ENCODE measurements at regions not wholly inside any gene's neighbourhood (a gene's known extent, or its start where the extent isn't known, plus 50 kb on each side); places are given as distances from the start of the nearest gene placed in this dataset.

- H3K9me3 Mint-ChIP-seq: peaks cover 7% of the 10 kb centered on the region
- H3K27me3 Mint-ChIP-seq (ENCODE audit: low read depth): peaks cover 10% of the 10 kb centered on the region
- H3K36me3 Mint-ChIP-seq (ENCODE audit: low read depth): no peaks in the 10 kb centered on the region
- no peak overlapping the region for H3K27ac Mint-ChIP-seq
- H3K4me3 Mint-ChIP-seq: no peak overlapping the region
- H3K4me1 Mint-ChIP-seq: no peaks in the 10 kb centered on the region
- TF ChIP-seq CTCF (IDR thresholded peaks at IDR 0.05; ENCODE audit: unreplicated experiment in 3 of 3): no peak
Measured at GRCh38 chr7:131723926-131724325, 167.5 kb upstream of the PODXL start.

DNA sequence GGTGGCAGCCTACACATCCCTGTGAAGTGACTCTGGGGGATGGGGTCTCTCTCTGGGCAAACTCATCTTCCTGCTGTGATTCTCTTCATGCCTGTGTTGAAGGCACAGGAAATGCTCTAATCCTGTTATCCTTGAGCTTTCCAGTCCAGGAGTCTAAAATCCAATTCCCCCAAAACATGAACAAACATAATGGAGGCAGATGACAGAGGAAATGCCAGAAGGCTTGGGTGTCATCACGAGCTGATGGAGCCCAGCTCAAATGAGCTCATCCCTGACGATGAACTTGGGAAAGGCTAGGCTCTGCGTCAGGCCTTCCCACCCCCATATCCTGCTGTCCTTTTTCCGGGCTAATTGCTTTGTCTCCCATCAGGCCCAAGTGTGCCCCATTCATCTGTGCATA, 165.9 kb upstream of the PODXL start:
- H3K4me3 Mint-ChIP-seq: no peak overlapping the region
- no peaks in the 10 kb centered on the region for H3K9me3 Mint-ChIP-seq
- H3K27me3 Mint-ChIP-seq (ENCODE audit: low read depth): peaks cover 7% of the 10 kb centered on the region
- no peaks in the 10 kb centered on the region for H3K4me1 Mint-ChIP-seq
- no peak overlapping the region for H3K27ac Mint-ChIP-seq
- TF ChIP-seq CTCF (IDR thresholded peaks at IDR 0.05; ENCODE audit: unreplicated experiment in 3 of 3): no peak
- H3K36me3 Mint-ChIP-seq (ENCODE audit: low read depth): no peaks in the 10 kb centered on the region

DNA sequence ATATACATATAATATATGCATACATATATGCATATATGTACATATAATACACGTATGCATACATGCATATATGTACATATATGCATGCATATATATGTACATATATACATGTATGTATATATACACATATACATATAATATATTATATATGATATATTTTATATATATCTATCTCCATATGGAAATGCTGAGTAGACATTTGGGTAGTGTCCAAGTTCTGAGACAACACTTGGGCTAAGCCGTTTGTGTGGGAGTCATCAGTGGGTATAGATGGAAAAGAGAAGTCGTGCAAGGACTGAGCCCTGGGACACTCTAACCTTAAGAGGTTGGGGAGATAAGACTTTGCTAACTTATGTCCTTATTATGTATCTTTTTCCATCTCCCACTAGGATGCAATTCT, 165.2 kb upstream of the PODXL start:
- Mint-ChIP-seq H3K4me1 (no peaks in the 10 kb centered on the region), H3K9me3 (no peaks in the 10 kb centered on the region), H3K27ac (no peak overlapping the region), H3K27me3 (ENCODE audit: low read depth) (peaks cover 7% of the 10 kb centered on the region), H3K4me3 (no peak overlapping the region), H3K36me3 (ENCODE audit: low read depth) (no peaks in the 10 kb centered on the region)
- TF ChIP-seq CTCF (IDR thresholded peaks at IDR 0.05; ENCODE audit: unreplicated experiment in 3 of 3): no peak

DNA sequence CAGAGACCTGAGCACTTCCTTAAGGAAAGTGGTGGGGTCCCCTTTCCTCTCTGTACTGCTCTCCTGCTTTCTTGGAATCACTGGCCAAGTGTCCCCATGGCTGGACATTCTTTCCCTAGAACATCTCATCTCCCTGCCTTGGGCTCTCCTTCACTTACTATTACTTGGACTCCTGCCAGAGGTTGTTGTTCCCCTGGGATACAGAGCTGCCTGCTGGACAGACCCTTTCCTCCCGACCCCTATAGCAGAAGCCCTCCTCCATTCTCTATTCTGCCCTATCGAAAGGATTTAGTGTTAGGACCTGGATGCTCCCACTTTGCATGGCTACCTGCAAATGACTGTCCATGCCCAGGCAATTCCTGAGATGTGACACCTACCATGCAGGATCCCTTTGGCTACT, 164.3 kb upstream of the PODXL start:
- H3K9me3 Mint-ChIP-seq: no peaks in the 10 kb centered on the region
- H3K4me1 Mint-ChIP-seq: no peaks in the 10 kb centered on the region
- TF ChIP-seq CTCF (IDR thresholded peaks at IDR 0.05; ENCODE audit: unreplicated experiment in 3 of 3): no peak
- peaks cover 7% of the 10 kb centered on the region for H3K27me3 Mint-ChIP-seq (ENCODE audit: low read depth)
- no peaks in the 10 kb centered on the region for H3K36me3 Mint-ChIP-seq (ENCODE audit: low read depth)
- H3K27ac Mint-ChIP-seq: no peak overlapping the region
- H3K4me3 Mint-ChIP-seq: no peak overlapping the region

DNA sequence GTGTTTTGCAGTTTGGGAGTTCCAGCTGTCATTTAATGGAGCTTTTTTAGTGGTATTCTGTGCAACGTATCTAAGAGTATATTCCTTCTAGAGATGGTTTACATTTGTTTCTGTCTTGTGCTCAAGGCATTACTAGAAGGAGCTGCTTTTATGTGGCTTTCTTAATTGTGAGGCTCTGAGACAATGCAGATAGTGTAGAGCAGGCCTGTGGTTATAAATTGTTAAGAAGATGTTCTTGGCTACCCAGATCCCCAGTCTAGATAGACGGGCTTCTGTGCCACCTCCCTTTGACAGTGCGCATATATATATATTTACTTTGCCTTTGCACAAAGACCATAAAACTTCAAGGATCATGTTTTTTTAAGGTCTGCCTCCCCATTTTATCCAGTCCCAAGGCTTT, 160.8 kb upstream of the PODXL start:
- H3K4me3 Mint-ChIP-seq: no peak overlapping the region
- H3K36me3 Mint-ChIP-seq (ENCODE audit: low read depth): no peaks in the 10 kb centered on the region
- TF ChIP-seq CTCF (IDR thresholded peaks at IDR 0.05; ENCODE audit: unreplicated experiment in 3 of 3): no peak
- H3K9me3 Mint-ChIP-seq: no peaks in the 10 kb centered on the region
- H3K4me1 Mint-ChIP-seq: no peaks in the 10 kb centered on the region
- no peak overlapping the region for H3K27ac Mint-ChIP-seq
- no peaks in the 10 kb centered on the region for H3K27me3 Mint-ChIP-seq (ENCODE audit: low read depth)

- Mint-ChIP-seq H3K27ac (no peak overlapping the region), H3K27me3 (ENCODE audit: low read depth) (peaks cover 23% of the 10 kb centered on the region), H3K36me3 (ENCODE audit: low read depth) (no peaks in the 10 kb centered on the region), H3K4me3 (no peak overlapping the region), H3K9me3 (peaks cover 3% of the 10 kb centered on the region), H3K4me1 (no peaks in the 10 kb centered on the region)
- TF ChIP-seq CTCF (IDR thresholded peaks at IDR 0.05; ENCODE audit: unreplicated experiment in 3 of 3): no peak
Measured at GRCh38 chr7:131699323-131699722, 142.9 kb upstream of the PODXL start.

Measured in nephron (organoid).